WTC11 (cell line): ENCODE measurements at regions not wholly inside any gene's neighbourhood (a gene's known extent, or its start where the extent isn't known, plus 50 kb on each side); places are given as distances from the start of the nearest gene placed in this dataset.

Source experiments
- ATAC-seq: fragments of 200-7000 bp; cut with Tn5 transposase; 2 replicates; pipeline ENCODE4 v1.10.0; 2021; ENCODE audit warnings: mild to moderate bottlenecking, moderate library complexity
- CTCF ChIA-PET: fragments of 300-600 bp; sonication (Branson Sonifier 250); formaldehyde crosslinking; loops from one replicate; lab custom pipeline; 2021; ENCODE audit warnings: antibody characterized with exemption; lab: Charles Lee
- POLR2A ChIA-PET: fragments of 350-600 bp; sonication (Branson Sonifier 250); formaldehyde crosslinking; loops from one replicate; lab custom pipeline; 2021; ENCODE audit warnings: antibody characterized with exemption; lab: Charles Lee
- DNase-seq: peaks from one replicate; pipeline ENCODE4 v3.0.0; 2021; ENCODE audit warnings: low spot score
- H3K27ac Mint-ChIP-seq: 2 replicates; pipeline ENCODE4 v1.8.0; 2021; ENCODE audit warnings: mixed read lengths
- H3K27me3 Mint-ChIP-seq: 2 replicates; pipeline ENCODE4 v1.8.0; 2021; ENCODE audit warnings: low read depth, mild to moderate bottlenecking, moderate library complexity, mixed read lengths
- H3K36me3 Mint-ChIP-seq: 2 replicates; pipeline ENCODE4 v1.8.0; 2021; ENCODE audit warnings: mixed read lengths
- H3K4me1 Mint-ChIP-seq: 2 replicates; pipeline ENCODE4 v1.8.0; 2022; ENCODE audit warnings: mixed read lengths
- H3K4me3 Mint-ChIP-seq: 2 replicates; pipeline ENCODE4 v1.8.0; 2021; ENCODE audit warnings: mild to moderate bottlenecking, moderate library complexity, mixed read lengths
- H3K9me3 Mint-ChIP-seq: 2 replicates; pipeline ENCODE4 v1.8.0; 2021; ENCODE audit warnings: mixed read lengths
- ATF1 ChIP-seq: sonication (generic); formaldehyde crosslinking; IDR thresholded peaks from 2 replicates; pipeline ENCODE4 v1.8.1; 2023; ENCODE audit warnings: mild to moderate bottlenecking, moderate library complexity, missing genetic modification reagents
- CDX4 ChIP-seq: fragments of 250-450 bp; sonication (Bioruptor Pico); IDR thresholded peaks from 2 replicates; pipeline ENCODE4 v1.9.0; 2021; ENCODE audit warnings: moderate library complexity, mild to moderate bottlenecking, inconsistent platforms, borderline replicate concordance
- CREB1 ChIP-seq: sonication (generic); formaldehyde crosslinking; IDR thresholded peaks from 2 replicates; pipeline ENCODE4 v1.8.0; 2023; ENCODE audit warnings: mild to moderate bottlenecking, missing genetic modification reagents
- CTCF ChIP-seq: fragments of 200-600 bp; IDR thresholded peaks from 2 replicates; pipeline ENCODE4 v1.8.0; 2022; ENCODE audit warnings: antibody characterized with exemption
- E2F4 ChIP-seq: sonication (generic); formaldehyde crosslinking; IDR thresholded peaks from 2 replicates; pipeline ENCODE4 v1.8.1; 2022; ENCODE audit warnings: low read depth, mild to moderate bottlenecking, moderate library complexity, missing genetic modification reagents, borderline replicate concordance
- ERG ChIP-seq: fragments of 250-450 bp; sonication (Bioruptor Pico); IDR thresholded peaks from 2 replicates; pipeline ENCODE4 v1.8.0; 2021; ENCODE audit warnings: mild to moderate bottlenecking
- FOXK1 ChIP-seq: sonication (generic); formaldehyde crosslinking; IDR thresholded peaks from 2 replicates; pipeline ENCODE4 v1.8.0; 2022; ENCODE audit warnings: mild to moderate bottlenecking, moderate library complexity, missing genetic modification reagents
- FOXP1 ChIP-seq: sonication (generic); formaldehyde crosslinking; IDR thresholded peaks from 2 replicates; pipeline ENCODE4 v1.8.0; 2022; ENCODE audit warnings: missing genetic modification reagents, mild to moderate bottlenecking, moderate library complexity, borderline replicate concordance
- GTF2I ChIP-seq: fragments of 250-450 bp; sonication (Bioruptor Pico); conservative IDR thresholded peaks from 2 replicates; pipeline ENCODE4 v1.4.0; 2021; ENCODE audit warnings: mild to moderate bottlenecking
- MAX ChIP-seq: sonication (generic); formaldehyde crosslinking; IDR thresholded peaks from 2 replicates; pipeline ENCODE4 v1.8.0; 2022; ENCODE audit warnings: mild to moderate bottlenecking, missing genetic modification reagents
- MXD4 ChIP-seq: fragments of 250-450 bp; sonication (Bioruptor Pico); IDR thresholded peaks from 2 replicates; pipeline ENCODE4 v1.8.0; 2021; ENCODE audit warnings: mild to moderate bottlenecking, moderate library complexity, borderline replicate concordance
- NR2C2 ChIP-seq: sonication (generic); formaldehyde crosslinking; IDR thresholded peaks from 2 replicates; pipeline ENCODE4 v1.8.0; 2022; ENCODE audit warnings: mild to moderate bottlenecking, missing genetic modification reagents
- NR3C1 ChIP-seq: sonication (generic); formaldehyde crosslinking; conservative IDR thresholded peaks from 2 replicates; pipeline ENCODE4 v1.8.1; 2023; ENCODE audit warnings: low read depth, mild to moderate bottlenecking, missing genetic modification reagents
- PREB ChIP-seq: sonication (generic); formaldehyde crosslinking; IDR thresholded peaks from 2 replicates; pipeline ENCODE4 v1.8.1; 2022; ENCODE audit warnings: mild to moderate bottlenecking, missing genetic modification reagents, moderate library complexity, borderline replicate concordance
- ZBTB21 ChIP-seq: sonication (generic); formaldehyde crosslinking; IDR thresholded peaks from 2 replicates; pipeline ENCODE4 v1.8.1; 2023; ENCODE audit warnings: mild to moderate bottlenecking, missing genetic modification reagents, borderline replicate concordance
- ZBTB43 ChIP-seq: sonication (generic); formaldehyde crosslinking; IDR thresholded peaks from 2 replicates; pipeline ENCODE4 v1.8.1; 2023; ENCODE audit warnings: mild to moderate bottlenecking, missing genetic modification reagents
- ZNF121 ChIP-seq: sonication (generic); formaldehyde crosslinking; IDR thresholded peaks from 2 replicates; pipeline ENCODE4 v1.8.0; 2023; ENCODE audit warnings: missing genetic modification reagents
- ZNF532 ChIP-seq: fragments of 250-450 bp; sonication (Bioruptor Pico); IDR thresholded peaks from 2 replicates; pipeline ENCODE4 v1.9.0; 2021; ENCODE audit warnings: mild to moderate bottlenecking, borderline replicate concordance
- ZSCAN18 ChIP-seq: fragments of 250-450 bp; sonication (Bioruptor Pico); IDR thresholded peaks from 2 replicates; pipeline ENCODE4 v2.1.2; 2022; ENCODE audit warnings: mild to moderate bottlenecking, moderate library complexity

- CTCF ChIA-PET = no interaction called here
- POLR2A ChIA-PET = no interaction called here
- Mint-ChIP-seq H3K4me3 (no peak overlapping the region), H3K36me3 (peaks cover 13% of the 10 kb centered on the region), H3K9me3 (peaks cover 26% of the 10 kb centered on the region), H3K27ac (no peak overlapping the region), H3K4me1 (peaks cover 3% of the 10 kb centered on the region; the same call in 1 of the 2 replicates), H3K27me3 (no peaks in the 10 kb centered on the region; the same call in none of the 2 replicates)
- no peak for TF ChIP-seq CDX4 (CRISPR knock-in tag)
- no peak for TF ChIP-seq ZBTB43
- TF ChIP-seq ERG (CRISPR knock-in tag) = no peak
- TF ChIP-seq FOXP1 (CRISPR knock-in tag) = no peak
- TF ChIP-seq ZBTB21 (CRISPR knock-in tag) = no peak
- TF ChIP-seq NR3C1 (CRISPR knock-in tag) = no peak
- no peak for TF ChIP-seq CTCF
- TF ChIP-seq ATF1 (CRISPR knock-in tag) = no peak
- TF ChIP-seq PREB (CRISPR knock-in tag) = no peak
- TF ChIP-seq MAX (CRISPR knock-in tag) = no peak
- no peak for TF ChIP-seq FOXK1 (CRISPR knock-in tag)
- no peak for TF ChIP-seq ZNF532 (CRISPR knock-in tag)
- TF ChIP-seq GTF2I = no peak
- TF ChIP-seq MXD4 (CRISPR knock-in tag) = no peak
- TF ChIP-seq ZSCAN18 = no peak
- TF ChIP-seq E2F4 = no peak
- TF ChIP-seq NR2C2 (CRISPR knock-in tag) = no peak
- no peak for TF ChIP-seq ZNF121 (CRISPR knock-in tag)
- no peak for TF ChIP-seq CREB1 (CRISPR knock-in tag)
- DNase-seq (no peak), ATAC-seq (no peak)
Observed at GRCh38 chrX:47776292-47777006, 60.3 kb upstream of the ZNF81 start.
